HG03095 (cell line): ENCODE measurements at regions not wholly inside any gene's neighbourhood (a gene's known extent, or its start where the extent isn't known, plus 50 kb on each side); places are given as distances from the start of the nearest gene placed in this dataset.

Experiments
- ATAC-seq: cut with Tn5 transposase; IDR thresholded peaks from one replicate; pipeline ENCODE4 v1.9.1; 2021; ENCODE audit warnings: moderate library complexity; ENCODE audit not compliant: unreplicated experiment

GRCh38 chr2:103103678-103104077 lies 341.8 kb downstream of the TMEM182 start:
- ATAC-seq: no peak

GRCh38 chr2:103119352-103119751 lies 357.5 kb downstream of the TMEM182 start:
- ATAC-seq: no peak

- no peak for ATAC-seq
Observed at GRCh38 chr2:103121106-103121505, 359.3 kb downstream of the TMEM182 start.

GRCh38 chr2:103123516-103123915 lies 361.7 kb downstream of the TMEM182 start:
- no peak for ATAC-seq

- no peak for ATAC-seq
Observed at GRCh38 chr2:103130857-103131256, 369.0 kb downstream of the TMEM182 start.

- ATAC-seq: peak; percentile 91
Observed at GRCh38 chr2:103132536-103133217, 370.8 kb downstream of the TMEM182 start.

GRCh38 chr2:103135679-103136078 lies 373.8 kb downstream of the TMEM182 start:
- ATAC-seq: no peak

GRCh38 chr2:103138123-103138901 lies 376.5 kb downstream of the TMEM182 start:
- peak; percentile 70 for ATAC-seq

GRCh38 chr2:103139628-103140268 lies 377.9 kb downstream of the TMEM182 start:
- ATAC-seq: no peak

- no peak for ATAC-seq
Observed at GRCh38 chr2:103144837-103145236, 383.0 kb downstream of the TMEM182 start.

GRCh38 chr2:103145739-103146138 lies 383.9 kb downstream of the TMEM182 start:
- ATAC-seq: no peak

GRCh38 chr2:103151046-103151445 lies 389.2 kb downstream of the TMEM182 start:
- ATAC-seq: no peak

GRCh38 chr2:103152556-103152955 lies 390.7 kb downstream of the TMEM182 start:
- no peak for ATAC-seq

- ATAC-seq: no peak
Observed at GRCh38 chr2:103153580-103154284, 391.9 kb downstream of the TMEM182 start.

GRCh38 chr2:103155308-103155707 lies 393.5 kb downstream of the TMEM182 start:
- no peak for ATAC-seq

GRCh38 chr2:103159018-103159417 lies 397.2 kb downstream of the TMEM182 start:
- no peak for ATAC-seq

GRCh38 chr2:103161456-103162289 lies 399.8 kb downstream of the TMEM182 start:
- no peak for ATAC-seq

- no peak for ATAC-seq
Observed at GRCh38 chr2:103164748-103165147, 402.9 kb downstream of the TMEM182 start.

GRCh38 chr2:103165836-103166235 lies 404.0 kb downstream of the TMEM182 start:
- no peak for ATAC-seq
